Adrenal gland (tissue), 9 donors: ENCODE measurements at regions not wholly inside any gene's neighbourhood (a gene's known extent, or its start where the extent isn't known, plus 50 kb on each side); places are given as distances from the start of the nearest gene placed in this dataset.

Experiments
- DNase-seq, 7 donors: peaks; one replicate each; pipeline ENCODE4 v3.0.0-alpha.2; 2019 to 2020
- H3K27ac ChIP-seq, 5 donors: fragments of 200-600 bp; sonication (generic) in 4 of 5; 1 replicate in 3 of 5; 2 replicates in 2 of 5; pipeline versions ENCODE4 v1.5.1 to v1.8.0; 2016 to 2020; ENCODE audit warnings: mild to moderate bottlenecking in 1 of 5
- H3K27me3 ChIP-seq: fragments of 200-600 bp; 2 replicates; pipeline ENCODE4 v1.8.0; 2021
- H3K36me3 ChIP-seq, 2 donors: fragments of 200-600 bp; replicated peaks in 1 of 2; 1 replicate in 1 of 2; 2 replicates in 1 of 2; pipeline versions ENCODE4 v1.5.1 to v1.8.0; 2018 to 2022
- H3K4me1 ChIP-seq, 2 donors: fragments of 200-600 bp; replicated peaks in 1 of 2; 1 replicate in 1 of 2; 2 replicates in 1 of 2; pipeline versions ENCODE4 v1.5.1 to v1.8.0; 2018 to 2021
- H3K4me3 ChIP-seq, 4 donors: fragments of 200-600 bp; sonication (generic) in 3 of 4; one replicate each; pipeline ENCODE4 v1.5.1; 2016 to 2018
- H3K9me3 ChIP-seq, 3 donors: fragments of 200-600 bp; sonication (generic) in 1 of 3; replicated peaks in 1 of 3; 1 replicate in 2 of 3; 2 replicates in 1 of 3; pipeline versions ENCODE4 v1.5.1 to v1.8.0; 2016 to 2021
- CTCF ChIP-seq, 6 experiments: fragments of 450-650 bp in 4 of 6; fragments of 200-600 bp in 2 of 6; sonication (generic) in 1 of 6; IDR thresholded peaks; 1 replicate in 5 of 6; 2 replicates in 1 of 6; pipeline versions ENCODE4 v1.5.1 to v1.8.0; 2016 to 2021; ENCODE audit warnings: antibody characterized with exemption in 6 of 6, mild to moderate bottlenecking in 2 of 6, moderate library complexity in 1 of 6
- POLR2A ChIP-seq, 2 donors: fragments of 450-650 bp; IDR thresholded peaks; one replicate each; pipeline ENCODE4 v1.6.1; 2017; ENCODE audit warnings: antibody characterized with exemption in 2 of 2, mild to moderate bottlenecking in 2 of 2, moderate library complexity in 1 of 2
- WGBS, 4 donors: extraction: QIAGEN DNeasy Blood & Tissue Kit in 2 of 4; methylation state at CpG; one replicate each; pipeline versions ENCODE4 v1.1.5 to v1.1.7; 2013 to 2017; 5-methylcytosine and 5-hydroxymethylcytosine counted together
- intact Hi-C, 2 donors: fragments of 100-400 bp; cut with DNase I; formaldehyde crosslinking; loops; one replicate each; pipeline versions ENCODE4 v1.14.1 to v1.15.0; 2022 to 2023
- donor health status: healthy with polysubstance abuse.
- donor health status: Bipolar disorder and iron deficiency.
- donor health status: DM: yes; HTN: yes; CAD: no.
- donor health status: DM: no; HTN: no; CAD: no.
- donor health status: DM: no; HTN: no; CAD: no.

GRCh38 chr12:15049461-15050153 lies 76.8 kb downstream of the PDE6H start:
- 91 to 97% (median 93%) methylated on average over 8 of the region's 8 CpGs for WGBS, 4 donors
- intact Hi-C loops, result no loop called here
- Histone ChIP-seq H3K36me3 (no peaks in the 10 kb centered on the region), H3K27ac (no peak overlapping the region), H3K27me3 (no peaks in the 10 kb centered on the region), H3K4me3 (no peak overlapping the region), H3K4me1 (no peaks in the 10 kb centered on the region), H3K9me3 (no peaks in the 10 kb centered on the region)
- TF ChIP-seq CTCF (IDR thresholded peaks at IDR 0.05) (no peak), POLR2A (IDR thresholded peaks at IDR 0.05) (no peak)
- DNase-seq, result no peak

GRCh38 chr12:15050659-15051058 lies 77.8 kb downstream of the PDE6H start:
- Histone ChIP-seq H3K4me1 (no peaks in the 10 kb centered on the region), H3K36me3 (no peaks in the 10 kb centered on the region), H3K9me3 (no peaks in the 10 kb centered on the region), H3K4me3 (no peak overlapping the region), H3K27me3 (no peaks in the 10 kb centered on the region), H3K27ac (no peak overlapping the region)
- intact Hi-C loops, result no loop called here
- no peak for TF ChIP-seq POLR2A (IDR thresholded peaks at IDR 0.05)
- no peak for TF ChIP-seq CTCF (IDR thresholded peaks at IDR 0.05)
- WGBS, 4 donors, result 74 to 82% (median 80%) methylated on average over 2 of the region's 2 CpGs
- no peak for DNase-seq

- intact Hi-C loops, result no loop called here
- Histone ChIP-seq H3K27ac (no peak overlapping the region), H3K36me3 (no peaks in the 10 kb centered on the region), H3K4me1 (no peaks in the 10 kb centered on the region), H3K9me3 (no peaks in the 10 kb centered on the region), H3K27me3 (no peaks in the 10 kb centered on the region), H3K4me3 (no peak overlapping the region)
- 69 to 83% (median 81%) methylated on average over 2 of the region's 2 CpGs for WGBS, 4 donors
- TF ChIP-seq POLR2A (IDR thresholded peaks at IDR 0.05) (no peak), CTCF (IDR thresholded peaks at IDR 0.05) (no peak)
- no peak for DNase-seq
Observed at GRCh38 chr12:15052691-15053090, 79.8 kb downstream of the PDE6H start.

- no peak for TF ChIP-seq CTCF (IDR thresholded peaks at IDR 0.05)
- no peak for TF ChIP-seq POLR2A (IDR thresholded peaks at IDR 0.05)
- 14 to 38% (median 29%) methylated on average over 1 of the region's 1 CpG for WGBS, 4 donors
- Histone ChIP-seq H3K36me3 (no peaks in the 10 kb centered on the region), H3K27me3 (no peaks in the 10 kb centered on the region), H3K4me3 (no peak overlapping the region), H3K4me1 (peaks cover 0 to 3% of the 10 kb centered on the region in 2 donors), H3K27ac (peak overlapping the region in 1 of 5 donors; percentile 10), H3K9me3 (no peaks in the 10 kb centered on the region)
- no peak for DNase-seq
- intact Hi-C loops, result no loop called here
Observed at GRCh38 chr12:15056218-15056617, 83.4 kb downstream of the PDE6H start.
